OCI-LY7 (cell line): ENCODE measurements at regions not wholly inside any gene's neighbourhood (a gene's known extent, or its start where the extent isn't known, plus 50 kb on each side); places are given as distances from the start of the nearest gene placed in this dataset.
"Not testable (repeated sequence)": the region's sequence is repeated elsewhere in the genome, so short reads cannot be mapped to it uniquely, and the experiment has no call there.

ENCODE experiments used
- BruUV-seq: library from RNA; stranded (reverse); fragments of 400-500 nt; replicated peaks from 2 replicates; lab custom pipeline; 2021; lab: Mats Ljungman, UMichigan
- CTCF ChIA-PET: fragments of 300-600 bp; sonication (Branson Sonifier 250); formaldehyde crosslinking; loops from one replicate; lab custom pipeline; 2022; ENCODE audit warnings: antibody characterized with exemption; ENCODE audit not compliant: unreplicated experiment; lab: Charles Lee
- POLR2A ChIA-PET: fragments of 300-600 bp; sonication (Branson Sonifier 250); formaldehyde crosslinking; loops from one replicate; lab custom pipeline; 2022; ENCODE audit warnings: antibody characterized with exemption; lab: Charles Lee
- DNase-seq: peaks from one replicate; pipeline ENCODE4 v3.0.0-alpha.2; 2015; ENCODE audit warnings: low spot score
- H2AFZ ChIP-seq: fragments of 200-600 bp; sonication (generic), shearing (Covaris generic); 2 replicates; pipeline ENCODE4 v1.6.1; 2014; ENCODE audit warnings: mild to moderate bottlenecking, antibody characterized with exemption, low read length, moderate library complexity
- H3K27ac ChIP-seq: fragments of 200-600 bp; sonication (generic); 2 replicates; pipeline ENCODE4 v1.5.1; 2014; ENCODE audit warnings: mixed run types, low read depth, mild to moderate bottlenecking, moderate library complexity, low read length, inconsistent platforms; ENCODE audit not compliant: poor library complexity, severe bottlenecking
- H3K36me3 ChIP-seq: fragments of 200-600 bp; sonication (generic); 2 replicates; pipeline ENCODE4 v1.6.1; 2014; ENCODE audit warnings: mild to moderate bottlenecking, antibody characterized with exemption, low read length, moderate library complexity, mixed read lengths; ENCODE audit not compliant: insufficient read depth
- H3K4me1 ChIP-seq: fragments of 200-600 bp; sonication (generic); 2 replicates; pipeline ENCODE4 v1.5.1; 2014; ENCODE audit warnings: mild to moderate bottlenecking, low read length; ENCODE audit not compliant: insufficient read depth, poor library complexity, severe bottlenecking
- H3K4me2 ChIP-seq: fragments of 200-600 bp; sonication (generic); 2 replicates; pipeline ENCODE4 v1.6.1; 2014; ENCODE audit warnings: mild to moderate bottlenecking, low read length
- H3K4me3 ChIP-seq: fragments of 200-600 bp; sonication (generic); 2 replicates; pipeline ENCODE4 v1.5.1; 2014; ENCODE audit warnings: mild to moderate bottlenecking, low read depth, low read length; ENCODE audit not compliant: poor library complexity, severe bottlenecking
- H3K79me2 ChIP-seq: fragments of 200-600 bp; sonication (generic); 2 replicates; pipeline ENCODE4 v1.6.1; 2016; ENCODE audit warnings: low read depth, mild to moderate bottlenecking, low read length, moderate library complexity, mixed read lengths; ENCODE audit not compliant: insufficient read depth
- H3K9me2 ChIP-seq: fragments of 200-600 bp; sonication (generic); 2 replicates; pipeline ENCODE4 v1.6.1; 2016; ENCODE audit warnings: mild to moderate bottlenecking, low read length, mixed read lengths; ENCODE audit not compliant: insufficient read depth
- H3K9me3 ChIP-seq: fragments of 200-600 bp; sonication (generic); 2 replicates; pipeline ENCODE4 v1.6.1; 2014; ENCODE audit warnings: mild to moderate bottlenecking, mixed run types, low read length, mixed read lengths
- H4K20me1 ChIP-seq: fragments of 200-600 bp; sonication (generic); 2 replicates; pipeline ENCODE4 v1.6.1; 2014; ENCODE audit warnings: mild to moderate bottlenecking, antibody characterized with exemption, low read length, moderate library complexity, mixed read lengths; ENCODE audit not compliant: insufficient read depth
- CTCF ChIP-seq: fragments of 200-600 bp; sonication (generic); conservative IDR thresholded peaks from 2 replicates; pipeline ENCODE4 v1.5.1; 2014; ENCODE audit warnings: mild to moderate bottlenecking, antibody characterized with exemption, low read length, moderate library complexity, mixed read lengths
- EZH2phosphoT487 ChIP-seq: fragments of 200-600 bp; sonication (generic); IDR thresholded peaks from 2 replicates; pipeline ENCODE4 v1.6.1; 2018; ENCODE audit warnings: low read depth, borderline replicate concordance, mild to moderate bottlenecking, mixed run types, antibody characterized with exemption, low read length, moderate library complexity, mixed read lengths
- intact Hi-C: fragments of 100-400 bp; cut with micrococcal nuclease; formaldehyde crosslinking; loops from one replicate; pipeline ENCODE4 v1.10.0; 2022; ENCODE audit not compliant: unreplicated experiment

- no peak overlapping the region for H3K27ac ChIP-seq
- H3K9me2 ChIP-seq = no peaks in the 10 kb centered on the region
- no peak overlapping the region for H3K4me3 ChIP-seq
- no peaks in the 10 kb centered on the region for H3K36me3 ChIP-seq
- no peaks in the 10 kb centered on the region for H4K20me1 ChIP-seq
- H3K9me3 ChIP-seq = no peaks in the 10 kb centered on the region
- 0 out of 2 replicates have a peak overlapping the region, but pooled peaks have one; percentile 8 for H3K4me2 ChIP-seq
- peak; percentile 75 for DNase-seq
- intact Hi-C loops = loop anchor here (1.0 to 5.0 kb wide), 5 partner anchors 102 to 564 kb away; partner anchors contain the start of gene EGR2
- TF ChIP-seq CTCF (peak; percentile 99), EZH2phosphoT487 (no peak)
- CTCF ChIA-PET = interaction anchor here (0.9 to 1.1 kb wide), 2 partner anchors 102 to 212 kb away, joined by 3 read pairs; no protein-coding TSS in a partner anchor
- peak overlapping the region; percentile 87 for H2AFZ ChIP-seq
- POLR2A ChIA-PET = interaction anchor here (0.6 to 1.8 kb wide), 5 partner anchors 10 to 261 kb away, joined by 3 to 6 read pairs (median 3); no protein-coding TSS in a partner anchor
- peaks cover 6% of the 10 kb centered on the region for H3K4me1 ChIP-seq
- BruUV-seq = no TSS peak
- no peaks in the 10 kb centered on the region for H3K79me2 ChIP-seq
Measured at GRCh38 chr10:62594093-62594520, 210.4 kb upstream of the ADO start.

- TF ChIP-seq CTCF (no peak), EZH2phosphoT487 (no peak)
- no peaks in the 10 kb centered on the region for H3K36me3 ChIP-seq
- H3K4me1 ChIP-seq = peaks cover 6% of the 10 kb centered on the region
- no peak overlapping the region for H3K4me2 ChIP-seq
- no TSS peak for BruUV-seq
- no peaks in the 10 kb centered on the region for H4K20me1 ChIP-seq
- POLR2A ChIA-PET = no interaction called here
- no peak for DNase-seq
- H3K9me3 ChIP-seq = no peaks in the 10 kb centered on the region
- no peaks in the 10 kb centered on the region for H3K79me2 ChIP-seq
- CTCF ChIA-PET = no interaction called here
- no peaks in the 10 kb centered on the region for H3K9me2 ChIP-seq
- no peak overlapping the region for H3K27ac ChIP-seq
- no peak overlapping the region for H3K4me3 ChIP-seq
- no peak overlapping the region for H2AFZ ChIP-seq
- intact Hi-C loops = no loop called here
Measured at GRCh38 chr10:62597226-62597625, 207.3 kb upstream of the ADO start.

- no peaks in the 10 kb centered on the region for H3K79me2 ChIP-seq
- ChIA-PET POLR2A (interaction anchor here (0.6 to 1.5 kb wide), 2 partner anchors 107 to 217 kb away, joined by 3 to 4 read pairs; partner anchors contain the start of gene EGR2), CTCF (no interaction called here)
- H3K9me3 ChIP-seq = no peaks in the 10 kb centered on the region
- no peaks in the 10 kb centered on the region for H3K9me2 ChIP-seq
- H4K20me1 ChIP-seq = no peaks in the 10 kb centered on the region
- H2AFZ ChIP-seq = no peak overlapping the region
- intact Hi-C loops = no loop called here
- BruUV-seq = no TSS peak
- no peaks in the 10 kb centered on the region for H3K36me3 ChIP-seq
- H3K4me3 ChIP-seq = no peak overlapping the region
- H3K4me2 ChIP-seq = no peak overlapping the region
- H3K27ac ChIP-seq = no peak overlapping the region
- DNase-seq = no peak
- H3K4me1 ChIP-seq = peaks cover 5% of the 10 kb centered on the region
- no peak for TF ChIP-seq EZH2phosphoT487
- TF ChIP-seq CTCF = no peak
Measured at GRCh38 chr10:62599161-62599560, 205.4 kb upstream of the ADO start.

- POLR2A ChIA-PET = not testable (repeated sequence)
Measured at GRCh38 chr10:62606551-62606950, 198.0 kb upstream of the ADO start.

More at GRCh38 chr10:62606551-62606950, 198.0 kb upstream of the ADO start:
- CTCF ChIA-PET, H3K4me1 ChIP-seq, H3K9me2 ChIP-seq, intact Hi-C loops, BruUV-seq, H3K9me3 ChIP-seq, H3K4me2 ChIP-seq, H4K20me1 ChIP-seq, H2AFZ ChIP-seq, H3K36me3 ChIP-seq, DNase-seq, H3K79me2 ChIP-seq, H3K4me3 ChIP-seq, H3K27ac ChIP-seq: not testable (repeated sequence)
